Thoracic aorta (tissue), 2 donors: ENCODE measurements at regions not wholly inside any gene's neighbourhood (a gene's known extent, or its start where the extent isn't known, plus 50 kb on each side); places are given as distances from the start of the nearest gene placed in this dataset.

Experiments used
- ATAC-seq: fragments of 150-250 bp; one replicate; pipeline ENCODE4 v1.8.0; 2017; ENCODE audit warnings: low read depth; ENCODE audit not compliant: insufficient number of reproducible peaks, low FRiP score
- DNase-seq: peaks from one replicate; pipeline ENCODE4 v3.0.0-alpha.2; 2020; ENCODE audit warnings: low spot score
- H3K27ac ChIP-seq, 2 donors: fragments of 200-600 bp; sonication (generic); 1 replicate in 1 of 2; 2 replicates in 1 of 2; pipeline ENCODE4 v1.5.1; 2016; ENCODE audit warnings: mild to moderate bottlenecking in 2 of 2, moderate library complexity in 2 of 2
- H3K27me3 ChIP-seq: fragments of 200-600 bp; sonication (generic); replicated peaks from 2 replicates; pipeline ENCODE4 v1.6.0; 2016; ENCODE audit warnings: mild to moderate bottlenecking; ENCODE audit not compliant: insufficient read depth
- H3K36me3 ChIP-seq: fragments of 200-600 bp; sonication (generic); one replicate; pipeline ENCODE4 v1.5.1; 2016
- H3K4me1 ChIP-seq, 2 donors: fragments of 200-600 bp; sonication (generic); 1 replicate in 1 of 2; 2 replicates in 1 of 2; pipeline versions ENCODE4 v1.5.1 to v1.6.0; 2016; ENCODE audit warnings: low read depth in 2 of 2, mild to moderate bottlenecking in 1 of 2; ENCODE audit not compliant: control insufficient read depth in 1 of 2
- H3K4me3 ChIP-seq: fragments of 200-600 bp; sonication (generic); 2 replicates; pipeline ENCODE4 v1.5.1; 2016; ENCODE audit warnings: mild to moderate bottlenecking
- H3K9me3 ChIP-seq: fragments of 200-600 bp; sonication (generic); 2 replicates; pipeline ENCODE4 v1.5.1; 2016
- TF ChIP-seq, protein P1 (sequence below): fragments of 200-600 bp; sonication (generic); IDR thresholded peaks from one replicate; pipeline ENCODE4 v1.5.1; 2019; ENCODE audit warnings: antibody characterized with exemption

DNA sequence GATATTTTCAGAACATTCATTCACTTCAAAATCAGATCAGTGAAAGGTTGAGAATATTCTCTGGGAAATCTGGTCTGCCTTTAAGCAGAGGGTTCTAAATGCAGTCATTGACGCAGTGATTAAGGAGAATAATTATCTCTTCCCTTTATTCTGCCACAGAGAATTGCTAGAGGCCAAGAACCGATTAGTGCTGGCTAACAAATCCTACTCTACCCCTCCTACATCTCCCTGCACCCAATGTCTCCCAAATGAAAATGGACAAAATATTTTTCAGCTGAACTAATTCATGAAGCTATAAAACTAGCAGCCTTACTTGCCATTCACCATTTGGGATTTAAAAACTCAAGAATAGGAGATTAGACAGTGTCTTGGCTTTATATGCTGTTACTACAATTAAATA, 185.5 kb upstream of the SOX9 start:
- H3K27me3 ChIP-seq = no peaks in the 10 kb centered on the region
- H3K4me1 ChIP-seq = no peaks in the 10 kb centered on the region
- H3K27ac ChIP-seq = no peak overlapping the region
- TF ChIP-seq, protein P1, sequence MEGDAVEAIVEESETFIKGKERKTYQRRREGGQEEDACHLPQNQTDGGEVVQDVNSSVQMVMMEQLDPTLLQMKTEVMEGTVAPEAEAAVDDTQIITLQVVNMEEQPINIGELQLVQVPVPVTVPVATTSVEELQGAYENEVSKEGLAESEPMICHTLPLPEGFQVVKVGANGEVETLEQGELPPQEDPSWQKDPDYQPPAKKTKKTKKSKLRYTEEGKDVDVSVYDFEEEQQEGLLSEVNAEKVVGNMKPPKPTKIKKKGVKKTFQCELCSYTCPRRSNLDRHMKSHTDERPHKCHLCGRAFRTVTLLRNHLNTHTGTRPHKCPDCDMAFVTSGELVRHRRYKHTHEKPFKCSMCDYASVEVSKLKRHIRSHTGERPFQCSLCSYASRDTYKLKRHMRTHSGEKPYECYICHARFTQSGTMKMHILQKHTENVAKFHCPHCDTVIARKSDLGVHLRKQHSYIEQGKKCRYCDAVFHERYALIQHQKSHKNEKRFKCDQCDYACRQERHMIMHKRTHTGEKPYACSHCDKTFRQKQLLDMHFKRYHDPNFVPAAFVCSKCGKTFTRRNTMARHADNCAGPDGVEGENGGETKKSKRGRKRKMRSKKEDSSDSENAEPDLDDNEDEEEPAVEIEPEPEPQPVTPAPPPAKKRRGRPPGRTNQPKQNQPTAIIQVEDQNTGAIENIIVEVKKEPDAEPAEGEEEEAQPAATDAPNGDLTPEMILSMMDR = no peak
- no peak for ATAC-seq
- no peak for DNase-seq
- no peaks in the 10 kb centered on the region for H3K9me3 ChIP-seq
- H3K36me3 ChIP-seq = no peaks in the 10 kb centered on the region
- H3K4me3 ChIP-seq = no peak overlapping the region

DNA sequence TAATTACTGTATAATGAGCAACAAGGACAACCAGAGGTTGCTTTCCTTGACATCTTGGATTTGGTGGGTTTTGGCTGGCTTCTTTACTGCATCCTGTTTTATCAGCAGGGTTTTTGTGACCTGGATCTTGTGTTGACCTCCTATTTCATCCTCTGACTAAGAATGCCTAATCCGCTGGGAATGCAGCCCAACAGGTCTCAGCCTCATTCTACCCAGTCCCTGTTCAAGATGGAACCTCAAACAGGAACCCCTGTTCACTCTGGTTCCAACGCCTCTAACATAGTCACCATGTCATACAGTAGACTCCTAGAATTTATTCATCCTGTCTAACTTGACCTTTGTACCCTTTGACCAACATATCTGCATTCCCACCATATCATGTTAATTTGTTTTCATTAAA, 183.8 kb upstream of the SOX9 start:
- H3K4me1 ChIP-seq = no peaks in the 10 kb centered on the region
- ATAC-seq (no peak), DNase-seq (no peak)
- TF ChIP-seq, protein P1 = no peak
- no peaks in the 10 kb centered on the region for H3K9me3 ChIP-seq
- no peak overlapping the region for H3K27ac ChIP-seq
- H3K27me3 ChIP-seq = no peaks in the 10 kb centered on the region
- H3K36me3 ChIP-seq = no peaks in the 10 kb centered on the region
- no peak overlapping the region for H3K4me3 ChIP-seq

DNA sequence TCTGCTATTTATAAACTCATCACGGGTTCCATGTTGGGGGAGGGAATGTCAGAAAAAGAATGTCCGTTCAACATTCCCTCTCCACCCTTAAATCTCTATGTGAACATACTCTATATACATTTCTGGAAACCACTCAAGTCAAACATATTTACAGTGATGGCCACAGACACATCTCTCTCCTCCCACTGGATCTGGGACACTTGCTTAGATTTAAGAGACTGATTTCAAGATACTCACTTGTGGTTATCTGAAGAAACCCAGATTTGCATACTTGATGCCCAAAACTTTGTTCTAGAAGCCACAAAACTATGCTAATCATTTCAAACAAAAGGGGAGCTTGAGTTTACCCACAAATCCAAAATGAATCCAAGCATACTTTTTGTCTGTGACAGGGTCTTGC, 182.9 kb upstream of the SOX9 start:
- DNase-seq (no peak), ATAC-seq (no peak)
- Histone ChIP-seq H3K4me1 (no peaks in the 10 kb centered on the region), H3K9me3 (no peaks in the 10 kb centered on the region), H3K27ac (no peak overlapping the region), H3K27me3 (no peaks in the 10 kb centered on the region), H3K36me3 (no peaks in the 10 kb centered on the region), H3K4me3 (no peak overlapping the region)
- TF ChIP-seq, protein P1 = no peak

DNA sequence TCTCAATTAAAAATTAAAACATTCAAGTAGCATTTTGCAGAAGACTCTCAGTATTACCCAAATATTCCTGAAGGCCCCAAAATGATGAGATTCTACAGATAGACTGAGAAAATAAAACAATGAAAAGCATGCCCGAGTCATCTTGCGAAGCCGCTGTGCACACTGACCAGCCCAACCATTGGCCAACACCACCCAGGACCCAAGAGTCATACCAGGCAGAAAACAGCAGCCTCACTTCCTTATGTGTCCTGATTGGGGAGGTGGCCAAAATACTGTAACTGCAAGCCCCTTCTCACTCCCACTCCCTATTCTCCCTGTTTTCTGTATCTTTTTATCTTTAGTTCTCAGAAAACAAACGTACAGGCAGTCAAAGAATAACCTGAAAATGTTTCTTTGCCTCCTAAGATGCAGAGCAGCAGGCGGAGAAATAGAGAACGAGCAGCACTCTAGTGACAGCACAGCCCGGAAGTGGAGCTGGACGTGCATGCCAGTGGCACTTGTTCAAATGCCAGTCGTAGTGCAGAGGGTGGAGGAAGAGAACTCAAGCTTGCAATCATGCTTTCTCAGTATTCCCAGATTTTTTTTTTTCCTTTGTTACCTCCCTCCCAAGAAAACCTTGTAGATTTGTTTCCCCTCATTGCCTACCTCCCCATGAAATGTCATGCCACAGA, 182.3 kb upstream of the SOX9 start:
- H3K9me3 ChIP-seq = no peaks in the 10 kb centered on the region
- H3K36me3 ChIP-seq = no peaks in the 10 kb centered on the region
- no peak for ATAC-seq
- no peaks in the 10 kb centered on the region for H3K4me1 ChIP-seq
- no peak overlapping the region for H3K4me3 ChIP-seq
- no peaks in the 10 kb centered on the region for H3K27me3 ChIP-seq
- DNase-seq = no peak
- TF ChIP-seq, protein P1 = no peak
- H3K27ac ChIP-seq = no peak overlapping the region

DNA sequence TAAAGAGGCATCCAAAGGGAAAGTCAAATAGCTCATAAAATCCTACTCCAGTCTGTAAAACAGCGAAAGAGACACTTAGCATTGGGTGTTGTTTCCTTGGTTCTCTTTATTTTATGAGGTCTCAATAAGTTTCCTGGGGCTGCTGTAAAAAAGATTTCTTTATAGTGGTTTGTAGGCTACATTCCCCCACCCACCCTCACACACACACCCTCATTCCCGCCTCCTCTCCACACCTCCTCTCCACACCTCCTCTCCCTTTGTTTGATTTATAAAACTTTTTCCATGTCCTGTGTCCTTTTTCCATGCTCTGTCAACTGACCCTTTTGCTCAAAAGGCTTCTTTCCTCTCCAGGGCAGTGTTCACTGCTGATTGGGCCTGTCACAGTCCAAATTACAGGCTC, 178.9 kb upstream of the SOX9 start:
- DNase-seq = no peak
- TF ChIP-seq, protein P1 = no peak
- Histone ChIP-seq H3K27me3 (no peaks in the 10 kb centered on the region), H3K4me1 (no peaks in the 10 kb centered on the region), H3K36me3 (no peaks in the 10 kb centered on the region), H3K9me3 (no peaks in the 10 kb centered on the region), H3K27ac (no peak overlapping the region), H3K4me3 (no peak overlapping the region)
- ATAC-seq = no peak
